ENCODE measurements at regions not wholly inside any gene's neighbourhood (a gene's known extent, or its start where the extent isn't known, plus 50 kb on each side); places are given as distances from the start of the nearest gene placed in this dataset.

DNA sequence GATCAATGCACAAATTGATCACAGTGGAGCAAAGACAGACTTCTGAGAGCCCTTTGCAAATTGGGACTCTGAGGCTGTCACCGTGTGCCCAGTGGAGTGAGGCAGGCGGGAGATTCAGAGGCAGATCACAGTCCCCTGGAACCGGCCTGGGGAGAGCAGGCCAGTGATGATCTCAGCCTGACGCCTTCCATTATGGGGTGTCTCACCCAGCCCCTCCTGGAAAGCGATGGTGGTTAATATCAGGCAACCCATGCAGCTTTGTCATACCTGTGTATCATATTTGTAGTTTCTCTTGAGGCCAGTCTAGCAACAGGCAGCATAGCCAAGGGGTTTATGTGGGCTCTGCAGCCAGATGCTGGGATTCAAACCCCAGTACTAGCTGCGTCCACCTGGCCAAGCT lies 147.8 kb downstream of the EMX2 start:
- no peak for ATAC-seq
- peaks cover 9% of the 10 kb centered on the region for H3K27me3 Mint-ChIP-seq (ENCODE audit: insufficient read depth, low read depth, poor library complexity)

DNA sequence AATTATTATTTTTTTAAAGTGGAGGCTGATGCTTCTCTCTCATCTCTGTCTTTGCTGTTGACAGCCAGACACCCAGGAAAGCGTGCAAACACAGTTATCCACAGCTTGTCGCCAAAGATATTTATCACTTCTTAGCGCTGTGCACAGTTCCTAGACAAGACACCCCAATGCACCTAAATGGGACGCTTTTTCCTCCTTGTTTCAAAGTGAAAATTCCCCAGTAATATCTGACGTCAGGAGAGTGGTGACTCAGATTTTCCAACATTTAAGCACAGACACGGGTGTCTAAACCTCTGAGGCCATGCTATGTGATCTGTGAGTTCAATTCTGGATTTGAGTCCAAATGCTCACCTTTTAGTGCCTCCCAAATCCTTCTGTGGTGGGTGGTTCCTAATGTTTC lies 151.6 kb downstream of the EMX2 start:
- Mint-ChIP-seq H3K36me3 (ENCODE audit: low read depth) (no peaks in the 10 kb centered on the region), H3K4me1 (no peaks in the 10 kb centered on the region; the same call in 2 of the 3 replicates), H3K27me3 (ENCODE audit: insufficient read depth, low read depth, poor library complexity) (peaks cover 2% of the 10 kb centered on the region), H3K4me3 (no peak overlapping the region), H3K9me3 (no peaks in the 10 kb centered on the region), H3K27ac (no peak overlapping the region)
- Histone ChIP-seq H3K4me3 (no peak overlapping the region), H3F3A (replicated peaks; ENCODE audit: low read depth) (no peaks in the 10 kb centered on the region), H3K79me2 (replicated peaks; ENCODE audit: insufficient read depth) (no peaks in the 10 kb centered on the region), H3K27me3 (ENCODE audit: insufficient read depth) (no peaks in the 10 kb centered on the region), H4K20me1 (replicated peaks; ENCODE audit: insufficient read depth) (no peaks in the 10 kb centered on the region), H3K9me2 (ENCODE audit: insufficient read depth) (no peaks in the 10 kb centered on the region), H3K27ac (ENCODE audit: low read depth) (no peak overlapping the region), H3K4me2 (no peak overlapping the region), H3K36me3 (ENCODE audit: insufficient read depth) (no peaks in the 10 kb centered on the region), H3K4me1 (ENCODE audit: insufficient read depth) (no peaks in the 10 kb centered on the region), H2AFZ (no peak overlapping the region)
- TF ChIP-seq EZH2phosphoT487 (IDR thresholded peaks at IDR 0.05; ENCODE audit: unreplicated experiment), result no peak
- TF ChIP-seq JUNB (IDR thresholded peaks at IDR 0.05; ENCODE audit: unreplicated experiment), result no peak
- TF ChIP-seq, protein P1, sequence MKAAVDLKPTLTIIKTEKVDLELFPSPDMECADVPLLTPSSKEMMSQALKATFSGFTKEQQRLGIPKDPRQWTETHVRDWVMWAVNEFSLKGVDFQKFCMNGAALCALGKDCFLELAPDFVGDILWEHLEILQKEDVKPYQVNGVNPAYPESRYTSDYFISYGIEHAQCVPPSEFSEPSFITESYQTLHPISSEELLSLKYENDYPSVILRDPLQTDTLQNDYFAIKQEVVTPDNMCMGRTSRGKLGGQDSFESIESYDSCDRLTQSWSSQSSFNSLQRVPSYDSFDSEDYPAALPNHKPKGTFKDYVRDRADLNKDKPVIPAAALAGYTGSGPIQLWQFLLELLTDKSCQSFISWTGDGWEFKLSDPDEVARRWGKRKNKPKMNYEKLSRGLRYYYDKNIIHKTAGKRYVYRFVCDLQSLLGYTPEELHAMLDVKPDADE (IDR thresholded peaks at IDR 0.05), result no peak
- no peak for TF ChIP-seq ZNF114 (CRISPR knock-in tag; IDR thresholded peaks at IDR 0.05)
- TF ChIP-seq STAT1 (IDR thresholded peaks at IDR 0.05; ENCODE audit: unreplicated experiment), result no peak
- no peak for TF ChIP-seq POLR2AphosphoS5 (IDR thresholded peaks at IDR 0.05; ENCODE audit: low read depth)
- TF ChIP-seq CREB1 (CRISPR knock-in tag; IDR thresholded peaks at IDR 0.05; ENCODE audit: low read depth), result no peak
- no peak for DNase-seq (ENCODE audit: low spot score)
- ATAC-seq, result no peak

More for the DNA sequence above, 147.8 kb downstream of the EMX2 start:
- peak overlapping the region; percentile 43; the same call in 1 of the 2 replicates for H2AFZ ChIP-seq
- no peaks in the 10 kb centered on the region for H3F3A ChIP-seq (replicated peaks; ENCODE audit: low read depth)
- H3K9me3 Mint-ChIP-seq, result no peaks in the 10 kb centered on the region
- no peaks in the 10 kb centered on the region for H3K36me3 Mint-ChIP-seq (ENCODE audit: low read depth)
- no peak overlapping the region for H3K27ac Mint-ChIP-seq
- no peaks in the 10 kb centered on the region for H3K36me3 ChIP-seq (ENCODE audit: insufficient read depth)
- TF ChIP-seq EZH2phosphoT487 (IDR thresholded peaks at IDR 0.05; ENCODE audit: unreplicated experiment) (no peak), ZNF331 (CRISPR knock-in tag; IDR thresholded peaks at IDR 0.05; ENCODE audit: low read depth) (no peak)
- TF ChIP-seq, protein P1 (IDR thresholded peaks at IDR 0.05), result no peak
- H3K4me1 Mint-ChIP-seq, result peaks cover 3% of the 10 kb centered on the region; the same call in 2 of the 3 replicates
- no peak overlapping the region for H3K27ac ChIP-seq (ENCODE audit: low read depth)
- H3K79me2 ChIP-seq (replicated peaks; ENCODE audit: insufficient read depth), result no peaks in the 10 kb centered on the region
- H4K20me1 ChIP-seq (replicated peaks; ENCODE audit: insufficient read depth), result no peaks in the 10 kb centered on the region
- H3K4me1 ChIP-seq (ENCODE audit: insufficient read depth), result no peaks in the 10 kb centered on the region
- no peak for DNase-seq (ENCODE audit: low spot score)
- H3K9me2 ChIP-seq (ENCODE audit: insufficient read depth), result peaks cover 7% of the 10 kb centered on the region; the same call in 1 of the 2 replicates
- H3K27me3 ChIP-seq (ENCODE audit: insufficient read depth), result no peaks in the 10 kb centered on the region
- H3K4me3 ChIP-seq, result no peak overlapping the region
- H3K4me2 ChIP-seq, result no peak overlapping the region
- no peak overlapping the region for H3K4me3 Mint-ChIP-seq

DNA sequence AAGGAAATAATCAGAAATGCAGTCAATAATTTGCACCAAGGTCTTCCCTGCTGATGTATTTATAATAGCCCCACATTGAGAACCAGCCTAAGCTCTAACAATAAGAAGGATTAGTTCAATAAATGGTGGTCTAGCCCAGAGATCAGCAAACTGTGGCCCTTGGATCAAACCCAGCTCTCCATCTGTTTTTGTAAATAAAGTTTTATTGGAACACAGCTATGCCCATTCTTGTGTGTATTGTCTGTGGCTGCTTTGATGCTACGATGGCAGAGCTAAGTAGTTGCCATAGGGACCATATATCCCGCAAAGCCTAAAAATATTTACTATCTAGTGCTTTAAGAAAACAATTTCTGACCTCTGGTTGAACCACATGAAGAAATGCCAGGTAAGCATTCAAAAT lies 154.9 kb downstream of the EMX2 start:
- Histone ChIP-seq H3K4me1 (ENCODE audit: insufficient read depth) (no peaks in the 10 kb centered on the region), H4K20me1 (replicated peaks; ENCODE audit: insufficient read depth) (no peaks in the 10 kb centered on the region), H3F3A (replicated peaks; ENCODE audit: low read depth) (no peaks in the 10 kb centered on the region), H3K36me3 (ENCODE audit: insufficient read depth) (no peaks in the 10 kb centered on the region), H2AFZ (no peak overlapping the region), H3K4me3 (no peak overlapping the region), H3K4me2 (no peak overlapping the region), H3K79me2 (replicated peaks; ENCODE audit: insufficient read depth) (no peaks in the 10 kb centered on the region), H3K9me2 (ENCODE audit: insufficient read depth) (no peaks in the 10 kb centered on the region), H3K27ac (ENCODE audit: low read depth) (no peak overlapping the region), H3K27me3 (ENCODE audit: insufficient read depth) (no peaks in the 10 kb centered on the region)
- ATAC-seq (no peak), DNase-seq (ENCODE audit: low spot score) (no peak)
- H3K9me3 Mint-ChIP-seq, result no peaks in the 10 kb centered on the region
- no peaks in the 10 kb centered on the region for H3K4me1 Mint-ChIP-seq
- TF ChIP-seq ZNF114 (CRISPR knock-in tag; IDR thresholded peaks at IDR 0.05), result no peak
- H3K27me3 Mint-ChIP-seq (ENCODE audit: insufficient read depth, low read depth, poor library complexity), result peaks cover 2% of the 10 kb centered on the region
- no peak overlapping the region for H3K27ac Mint-ChIP-seq
- H3K4me3 Mint-ChIP-seq, result no peak overlapping the region
- no peaks in the 10 kb centered on the region for H3K36me3 Mint-ChIP-seq (ENCODE audit: low read depth)

Data from GM23338 (cell line).